Activated CD8-positive, alpha-beta T cell treated with anti-CD3 and anti-CD28 coated beads, Interleukin-2, amount 10 ng/mL, durations not matched to agents 7 days and 5 days (primary cell): ENCODE measurements at regions not wholly inside any gene's neighbourhood (a gene's known extent, or its start where the extent isn't known, plus 50 kb on each side); places are given as distances from the start of the nearest gene placed in this dataset.
A peak's percentile ranks its signal among the peaks of the same experiment; 100 is the strongest.

Experiments
- ATAC-seq: fragments of 150-1000 bp; cut with Tn5 transposase; one replicate; pipeline ENCODE4 v1.10.0; 2021; ENCODE audit warnings: moderate library complexity
- CTCF ChIA-PET: fragments of 350-600 bp; sonication (Branson Sonifier 250); formaldehyde crosslinking; loops from one replicate; lab custom pipeline; 2021; ENCODE audit warnings: antibody characterized with exemption; lab: Charles Lee
- POLR2A ChIA-PET: fragments of 350-600 bp; sonication (Branson Sonifier 250); formaldehyde crosslinking; loops from one replicate; lab custom pipeline; 2021; ENCODE audit warnings: antibody characterized with exemption; lab: Charles Lee
- DNase-seq: peaks from one replicate; pipeline ENCODE4 v3.0.0-alpha.2; 2020
- H3K27ac Mint-ChIP-seq: one replicate; pipeline ENCODE4 v1.8.0; 2021; ENCODE audit warnings: mild to moderate bottlenecking, mixed read lengths
- H3K27me3 Mint-ChIP-seq: one replicate; pipeline ENCODE4 v1.8.0; 2021; ENCODE audit warnings: low read depth, mixed read lengths
- H3K36me3 Mint-ChIP-seq: one replicate; pipeline ENCODE4 v1.8.0; 2021; ENCODE audit warnings: low read depth, mixed read lengths
- H3K4me1 Mint-ChIP-seq: one replicate; pipeline ENCODE4 v1.8.0; 2021; ENCODE audit warnings: low read depth, mixed read lengths
- H3K4me3 Mint-ChIP-seq: one replicate; pipeline ENCODE4 v1.8.0; 2021; ENCODE audit warnings: mild to moderate bottlenecking, mixed read lengths
- H3K9me3 Mint-ChIP-seq: one replicate; pipeline ENCODE4 v1.8.0; 2022; ENCODE audit warnings: mixed read lengths; ENCODE audit not compliant: insufficient read depth

DNA sequence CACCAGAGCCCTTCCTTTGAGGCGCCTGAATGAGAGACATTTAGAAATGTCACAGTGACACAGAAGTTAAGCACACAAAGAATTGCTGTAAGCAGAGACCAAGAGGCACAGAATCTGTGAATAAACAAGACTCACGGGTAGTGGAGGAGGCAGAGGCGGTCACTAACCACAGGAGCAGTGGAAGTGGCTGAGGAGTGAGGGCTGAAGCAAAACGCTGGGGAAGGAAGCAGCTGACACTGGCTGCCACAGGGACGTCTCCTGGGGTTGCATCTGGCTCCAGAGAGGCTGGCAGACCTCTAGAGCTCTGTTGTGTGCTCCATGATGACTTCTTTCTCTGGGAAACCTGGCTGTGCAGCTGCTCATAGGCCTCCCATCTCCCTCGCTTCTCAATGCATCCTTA, 65.0 kb upstream of the SLC2A12 start:
- DNase-seq: peak; percentile 48
- Mint-ChIP-seq H3K27me3 (peaks cover 12% of the 10 kb centered on the region), H3K9me3 (no peaks in the 10 kb centered on the region), H3K27ac (no peak overlapping the region), H3K36me3 (no peaks in the 10 kb centered on the region), H3K4me3 (no peak overlapping the region), H3K4me1 (peaks cover 11% of the 10 kb centered on the region)
- ATAC-seq: peak; percentile 64
- POLR2A ChIA-PET: interaction anchor here (0.7 kb wide), 1 partner anchor 140 kb away, joined by 3 read pairs; no protein-coding TSS in a partner anchor
- CTCF ChIA-PET: interaction anchor here (0.6 to 1.3 kb wide), 2 partner anchors 12 to 823 kb away, joined by 4 read pairs; no protein-coding TSS in a partner anchor

DNA sequence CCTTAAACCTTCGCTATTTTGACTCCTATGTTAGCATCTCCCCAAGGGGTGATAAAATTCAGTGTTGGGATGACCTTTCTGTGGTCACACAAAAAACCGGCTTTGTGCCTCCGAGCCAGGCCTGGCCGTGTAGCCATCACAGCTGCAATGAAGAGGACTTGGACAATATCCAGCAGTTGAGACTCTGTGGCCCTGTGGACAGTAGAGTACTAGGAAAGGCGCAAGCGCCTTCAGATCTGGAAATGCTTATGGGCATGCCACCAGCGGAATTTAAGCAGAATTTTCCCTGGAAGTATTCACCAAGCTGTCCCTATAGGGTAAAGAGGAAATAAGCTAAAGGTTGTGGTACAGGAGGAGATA, 63.3 kb upstream of the SLC2A12 start:
- peaks cover 16% of the 10 kb centered on the region for H3K4me1 Mint-ChIP-seq
- H3K27ac Mint-ChIP-seq: no peak overlapping the region
- no peaks in the 10 kb centered on the region for H3K36me3 Mint-ChIP-seq
- H3K4me3 Mint-ChIP-seq: no peak overlapping the region
- H3K27me3 Mint-ChIP-seq: peaks cover 12% of the 10 kb centered on the region
- ChIA-PET POLR2A (no interaction called here), CTCF (interaction anchor here (0.7 to 1.3 kb wide), 2 partner anchors 8 to 18 kb away, joined by 3 to 4 read pairs; no protein-coding TSS in a partner anchor)
- ATAC-seq (no peak), DNase-seq (no peak)
- H3K9me3 Mint-ChIP-seq: no peaks in the 10 kb centered on the region

DNA sequence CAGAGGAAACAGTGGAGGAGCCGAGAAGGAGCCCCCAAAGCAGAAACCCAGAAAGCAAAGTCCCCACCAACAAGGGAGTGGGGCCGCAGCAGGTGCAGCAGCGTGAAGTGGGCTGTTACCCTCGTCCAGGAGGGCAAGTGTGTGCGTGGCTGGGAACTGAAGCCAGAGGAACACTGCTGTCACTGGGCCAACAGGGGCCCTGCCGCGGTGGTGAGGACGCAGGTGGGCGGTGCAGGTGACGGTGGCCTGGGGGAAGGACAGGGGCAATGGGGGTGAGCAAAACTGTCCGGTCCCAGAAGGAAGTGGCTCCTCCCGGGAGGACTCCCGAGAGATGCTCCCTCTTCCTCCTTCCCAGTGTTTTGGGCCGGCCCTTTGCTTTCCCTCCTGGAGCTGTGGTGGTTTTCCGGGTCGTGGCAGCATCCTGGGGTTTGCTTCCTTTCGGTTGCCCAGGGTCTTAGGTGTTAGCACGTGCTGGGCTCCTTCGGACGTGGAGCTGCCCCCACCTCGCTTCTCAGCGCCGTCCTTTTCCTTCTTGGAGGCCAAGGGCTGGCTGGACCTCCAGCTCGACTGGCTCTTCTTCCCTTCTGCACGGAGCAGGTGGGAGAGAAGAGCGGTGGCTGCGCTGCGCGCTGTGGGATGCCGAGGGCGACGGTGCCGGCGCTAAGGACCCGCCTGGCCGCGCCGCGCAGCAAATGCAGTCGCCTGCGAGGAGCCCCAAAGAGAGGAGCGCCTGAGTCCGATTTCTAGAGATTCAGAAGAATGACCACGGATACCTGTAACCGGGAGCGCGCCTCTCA, 62.7 kb upstream of the SLC2A12 start:
- H3K36me3 Mint-ChIP-seq: no peaks in the 10 kb centered on the region
- ChIA-PET POLR2A (no interaction called here), CTCF (interaction anchor here (0.7 to 1.3 kb wide), 2 partner anchors 9 to 18 kb away, joined by 3 to 4 read pairs; no protein-coding TSS in a partner anchor)
- DNase-seq (no peak), ATAC-seq (no peak)
- peaks cover 12% of the 10 kb centered on the region for H3K27me3 Mint-ChIP-seq
- no peak overlapping the region for H3K4me3 Mint-ChIP-seq
- no peaks in the 10 kb centered on the region for H3K9me3 Mint-ChIP-seq
- H3K27ac Mint-ChIP-seq: no peak overlapping the region
- peaks cover 16% of the 10 kb centered on the region for H3K4me1 Mint-ChIP-seq

DNA sequence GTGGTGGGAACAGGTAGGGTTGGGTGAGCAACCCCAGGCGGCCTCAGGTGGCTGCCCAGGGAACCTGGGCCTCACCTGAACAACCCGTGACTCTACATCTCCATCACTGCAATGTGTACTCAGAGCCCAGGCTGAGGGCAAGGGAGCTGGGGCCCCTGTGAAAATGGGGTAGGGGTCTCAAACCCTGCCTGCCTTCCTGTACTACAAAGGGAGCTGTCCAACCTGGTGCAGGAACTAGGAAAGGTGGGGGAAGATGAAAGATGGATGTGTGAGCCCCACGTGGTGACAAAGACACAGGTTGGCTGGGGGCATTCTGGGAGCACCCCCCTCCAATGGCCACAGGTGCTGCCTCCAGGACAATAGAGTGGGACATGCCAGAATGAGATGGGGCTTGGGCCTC, 62.1 kb upstream of the SLC2A12 start:
- peaks cover 16% of the 10 kb centered on the region for H3K4me1 Mint-ChIP-seq
- no peaks in the 10 kb centered on the region for H3K36me3 Mint-ChIP-seq
- CTCF ChIA-PET: interaction anchor here (0.6 to 1.3 kb wide), 2 partner anchors 10 to 23 kb away, joined by 3 to 4 read pairs; no protein-coding TSS in a partner anchor

DNA sequence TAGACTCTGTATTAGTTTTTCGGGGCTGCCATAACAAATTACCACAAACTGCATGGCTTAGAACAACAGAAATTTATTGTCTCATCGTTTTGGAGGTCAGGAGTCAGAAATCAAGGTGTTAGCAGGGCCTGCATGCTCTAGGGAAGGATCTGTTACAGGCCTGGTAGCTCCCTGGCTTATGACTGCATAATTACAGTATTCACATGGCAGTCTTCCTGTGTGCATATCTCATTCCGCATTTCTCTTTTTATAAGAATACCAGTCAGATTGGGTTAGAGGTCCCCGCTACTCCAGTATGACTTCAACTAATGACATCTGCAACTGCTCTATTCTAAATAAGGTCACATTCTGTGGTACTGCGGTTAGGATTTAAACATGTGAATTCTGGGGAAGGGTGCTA, 59.3 kb upstream of the SLC2A12 start:
- Mint-ChIP-seq H3K27ac (no peak overlapping the region), H3K4me1 (peaks cover 5% of the 10 kb centered on the region), H3K27me3 (peaks cover 21% of the 10 kb centered on the region), H3K9me3 (no peaks in the 10 kb centered on the region), H3K36me3 (no peaks in the 10 kb centered on the region), H3K4me3 (no peak overlapping the region)
- no peak for DNase-seq
- POLR2A ChIA-PET: no interaction called here
- ATAC-seq: no peak
- CTCF ChIA-PET: interaction anchor here (0.6 to 6.0 kb wide), 13 partner anchors 9 to 1336 kb away, joined by 3 to 43 read pairs (median 3); no protein-coding TSS in a partner anchor

More for the DNA sequence above, 62.1 kb upstream of the SLC2A12 start:
- Mint-ChIP-seq H3K4me3 (no peak overlapping the region), H3K9me3 (no peaks in the 10 kb centered on the region), H3K27ac (no peak overlapping the region), H3K27me3 (peaks cover 12% of the 10 kb centered on the region)
- ATAC-seq (no peak), DNase-seq (no peak)
- POLR2A ChIA-PET: no interaction called here

DNA sequence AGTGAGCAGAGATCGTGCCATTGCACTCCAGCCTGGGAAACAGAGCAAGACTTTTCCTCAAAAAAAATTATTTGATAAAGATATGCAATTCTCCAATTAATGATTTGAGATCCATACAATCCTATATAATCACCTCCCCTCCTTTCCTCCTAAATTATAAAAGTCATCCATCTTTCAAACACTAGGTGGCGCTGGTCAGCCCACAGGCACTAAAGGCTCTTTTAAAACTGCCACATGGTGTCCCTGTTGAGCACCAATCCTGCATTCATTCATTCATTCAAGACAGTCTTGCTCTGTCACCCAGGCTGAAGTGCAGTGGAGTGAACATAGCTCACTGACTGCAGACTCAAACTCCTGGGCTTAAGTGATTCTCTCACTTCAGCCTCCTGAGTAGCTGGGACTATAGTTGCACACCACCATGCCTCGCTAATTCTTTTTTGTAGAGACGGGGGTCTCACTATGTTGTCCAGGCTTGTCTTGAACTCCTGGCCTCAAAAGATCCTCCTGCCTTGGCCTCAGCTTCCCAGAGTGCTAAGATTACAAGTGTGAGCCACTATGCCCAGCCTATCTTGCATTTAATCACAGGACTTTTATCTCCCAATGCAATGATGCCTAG, 58.7 kb upstream of the SLC2A12 start:
- peaks cover 5% of the 10 kb centered on the region for H3K4me1 Mint-ChIP-seq
- ChIA-PET CTCF (interaction anchor here (0.6 to 6.0 kb wide), 12 partner anchors 9 to 1337 kb away, joined by 3 to 43 read pairs (median 3); no protein-coding TSS in a partner anchor), POLR2A (no interaction called here)
- no peaks in the 10 kb centered on the region for H3K9me3 Mint-ChIP-seq
- peak; percentile 60 for ATAC-seq
- peaks cover 24% of the 10 kb centered on the region for H3K27me3 Mint-ChIP-seq
- DNase-seq: peak; percentile 62
- no peak overlapping the region for H3K27ac Mint-ChIP-seq
- H3K4me3 Mint-ChIP-seq: no peak overlapping the region
- H3K36me3 Mint-ChIP-seq: no peaks in the 10 kb centered on the region

DNA sequence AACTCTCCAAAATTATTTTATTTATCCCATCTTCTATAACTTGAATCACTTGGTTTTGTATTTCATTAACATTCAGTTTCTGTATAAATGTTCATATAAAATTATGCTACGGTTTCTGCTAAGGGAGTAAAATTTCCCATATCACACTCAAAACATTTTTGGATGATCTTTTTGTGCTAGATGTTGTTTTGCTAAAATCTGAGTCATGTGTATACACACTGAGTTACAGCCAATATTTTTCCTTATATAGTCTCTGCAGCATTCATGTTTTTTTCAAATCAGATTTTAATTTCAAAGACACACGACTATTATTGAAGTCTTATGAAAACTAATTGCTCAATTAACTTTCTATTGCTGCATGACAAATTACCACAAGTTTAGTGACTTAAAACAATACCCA, 54.3 kb upstream of the SLC2A12 start:
- ATAC-seq: no peak
- CTCF ChIA-PET: interaction anchor here (0.9 to 7.4 kb wide), 5 partner anchors 9 to 190 kb away, joined by 3 to 78 read pairs (median 3); no protein-coding TSS in a partner anchor
- no peak overlapping the region for H3K27ac Mint-ChIP-seq
- H3K4me3 Mint-ChIP-seq: no peak overlapping the region
- H3K36me3 Mint-ChIP-seq: no peaks in the 10 kb centered on the region
- POLR2A ChIA-PET: no interaction called here
- H3K9me3 Mint-ChIP-seq: no peaks in the 10 kb centered on the region
- H3K4me1 Mint-ChIP-seq: no peaks in the 10 kb centered on the region
- DNase-seq: no peak
- peaks cover 21% of the 10 kb centered on the region for H3K27me3 Mint-ChIP-seq

DNA sequence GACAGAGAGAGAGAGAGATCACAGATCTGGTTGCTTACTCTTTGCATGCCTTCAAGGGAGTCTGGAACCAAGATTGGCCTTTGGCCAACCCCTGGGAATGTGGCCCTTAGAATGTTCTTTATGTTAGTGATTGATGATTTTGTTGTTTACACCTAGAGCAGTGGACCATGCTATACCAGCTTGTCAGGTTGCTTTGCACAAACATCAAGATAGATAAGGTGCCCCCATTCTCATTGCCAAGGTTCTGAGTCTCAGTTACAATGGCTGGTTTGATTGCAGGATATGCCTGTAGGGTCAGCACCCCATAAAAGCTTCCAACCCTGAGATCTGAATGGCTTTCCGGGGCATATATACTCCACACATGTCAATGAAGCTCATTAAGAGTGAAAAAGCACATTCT, 53.5 kb upstream of the SLC2A12 start:
- ATAC-seq (no peak), DNase-seq (no peak)
- Mint-ChIP-seq H3K36me3 (no peaks in the 10 kb centered on the region), H3K27ac (no peak overlapping the region), H3K9me3 (no peaks in the 10 kb centered on the region), H3K27me3 (peaks cover 21% of the 10 kb centered on the region), H3K4me1 (no peaks in the 10 kb centered on the region), H3K4me3 (no peak overlapping the region)
- ChIA-PET CTCF (interaction anchor here (1.1 to 7.4 kb wide), 2 partner anchors 9 to 183 kb away, joined by 3 to 78 read pairs; no protein-coding TSS in a partner anchor), POLR2A (no interaction called here)

DNA sequence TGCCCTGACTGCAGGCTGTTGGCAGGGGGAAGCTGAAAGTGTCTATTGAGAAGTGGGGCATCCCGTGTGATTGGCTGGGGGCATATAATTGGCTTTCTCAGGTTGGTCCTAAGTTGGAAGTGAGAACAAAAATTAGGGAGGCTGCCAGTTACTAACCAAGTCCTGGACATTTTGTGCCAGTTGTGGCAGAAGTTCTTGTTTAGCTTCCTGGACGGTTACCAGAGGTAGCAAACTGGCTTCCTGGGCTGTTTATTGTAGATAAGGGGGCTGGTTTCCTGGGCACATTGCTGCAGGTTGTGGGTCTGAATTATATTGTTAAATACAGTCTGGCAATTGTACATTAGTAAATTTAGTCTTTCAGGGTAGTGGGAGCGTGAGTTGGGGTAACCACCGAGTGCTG, 50.6 kb upstream of the SLC2A12 start:
- Mint-ChIP-seq H3K9me3 (no peaks in the 10 kb centered on the region), H3K4me1 (no peaks in the 10 kb centered on the region), H3K36me3 (no peaks in the 10 kb centered on the region), H3K27ac (no peak overlapping the region), H3K4me3 (no peak overlapping the region), H3K27me3 (peaks cover 26% of the 10 kb centered on the region)
- ChIA-PET CTCF (interaction anchor here (0.6 to 7.4 kb wide), 6 partner anchors 8 to 180 kb away, joined by 3 to 78 read pairs (median 3); no protein-coding TSS in a partner anchor), POLR2A (no interaction called here)
- DNase-seq: no peak
- no peak for ATAC-seq
